HUES64 (cell line): ENCODE measurements at regions not wholly inside any gene's neighbourhood (a gene's known extent, or its start where the extent isn't known, plus 50 kb on each side); places are given as distances from the start of the nearest gene placed in this dataset.

Source experiments
- H3K27ac ChIP-seq: 2 replicates; pipeline ENCODE4 v1.7.0; 2013; ENCODE audit warnings: low read depth, low read length, inconsistent platforms
- H3K27me3 ChIP-seq: 2 replicates; pipeline ENCODE4 v1.6.1; 2013; ENCODE audit warnings: mild to moderate bottlenecking, low read length; ENCODE audit not compliant: insufficient read depth
- H3K36me3 ChIP-seq: 2 replicates; pipeline ENCODE4 v1.6.1; 2013; ENCODE audit warnings: mild to moderate bottlenecking, low read length; ENCODE audit not compliant: insufficient read depth
- H3K4me1 ChIP-seq: 2 replicates; pipeline ENCODE4 v1.6.1; 2013; ENCODE audit warnings: mild to moderate bottlenecking, low read length, moderate library complexity; ENCODE audit not compliant: insufficient read depth
- H3K4me3 ChIP-seq: 2 replicates; pipeline ENCODE4 v1.5.1; 2013; ENCODE audit warnings: mild to moderate bottlenecking, low read length, moderate library complexity
- H3K9ac ChIP-seq: 2 replicates; pipeline ENCODE4 v1.6.1; 2013; ENCODE audit warnings: mild to moderate bottlenecking, low read depth, low read length
- H3K9me3 ChIP-seq: 2 replicates; pipeline ENCODE4 v1.6.1; 2013; ENCODE audit warnings: low read depth, low read length; ENCODE audit not compliant: insufficient read depth
- WGBS: fragments of 150-250, 120-280 bp; methylation state at CpG from one replicate; pipeline ENCODE4 v1.1.7; 2013; ENCODE audit warnings: missing lambda C conversion rate; 5-methylcytosine and 5-hydroxymethylcytosine counted together

DNA sequence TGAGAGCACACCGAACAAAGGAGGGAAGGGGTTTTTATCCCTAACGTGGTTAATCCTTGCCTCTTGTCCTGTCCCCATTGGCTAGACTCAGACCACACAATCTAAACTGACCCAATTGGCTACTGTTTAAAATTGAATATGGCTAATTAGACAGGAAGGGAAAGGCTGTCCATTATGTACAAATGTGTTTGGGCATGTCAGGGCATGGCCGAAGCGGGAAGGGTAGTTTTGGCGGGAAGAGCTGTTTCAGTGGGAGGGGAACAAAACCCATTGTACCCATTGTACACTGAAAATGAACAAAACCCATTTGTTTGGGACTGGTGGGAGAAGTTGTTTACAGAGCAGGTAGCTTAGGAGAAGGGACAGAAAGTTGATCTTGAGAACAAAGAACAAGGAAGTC lies 330.9 kb upstream of the POU1F1 start:
- no peaks in the 10 kb centered on the region for H3K27me3 ChIP-seq
- no peaks in the 10 kb centered on the region for H3K36me3 ChIP-seq
- peaks cover 29% of the 10 kb centered on the region for H3K9me3 ChIP-seq
- H3K27ac ChIP-seq: no peak overlapping the region
- H3K4me1 ChIP-seq: no peaks in the 10 kb centered on the region
- no peak overlapping the region for H3K4me3 ChIP-seq
- no peak overlapping the region for H3K9ac ChIP-seq
- 93% methylated on average over 5 of the region's 5 CpGs for WGBS

DNA sequence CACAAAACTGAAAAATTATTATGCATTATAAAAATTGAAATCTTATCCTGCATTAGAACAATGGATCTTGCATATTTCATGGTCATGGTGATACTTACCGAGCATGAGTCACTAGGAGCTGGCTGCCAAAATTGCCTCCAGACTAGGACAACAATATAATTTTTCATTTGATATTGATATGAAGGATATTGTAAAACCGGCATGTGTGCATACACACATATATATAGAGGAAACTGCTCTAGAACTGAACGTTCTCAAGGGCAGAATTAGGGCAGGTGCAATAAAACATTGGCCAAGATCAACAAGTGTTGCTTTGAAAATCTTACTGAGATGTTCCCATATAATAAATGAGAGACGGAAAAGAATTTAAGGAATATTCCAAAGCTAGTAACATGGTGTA lies 319.4 kb upstream of the POU1F1 start:
- Histone ChIP-seq H3K36me3 (no peaks in the 10 kb centered on the region), H3K9me3 (peaks cover 12% of the 10 kb centered on the region; the same call in 1 of the 2 replicates), H3K27me3 (no peaks in the 10 kb centered on the region), H3K4me1 (no peaks in the 10 kb centered on the region), H3K4me3 (no peak overlapping the region), H3K27ac (no peak overlapping the region), H3K9ac (no peak overlapping the region)
- 97% methylated on average over 3 of the region's 4 CpGs for WGBS

DNA sequence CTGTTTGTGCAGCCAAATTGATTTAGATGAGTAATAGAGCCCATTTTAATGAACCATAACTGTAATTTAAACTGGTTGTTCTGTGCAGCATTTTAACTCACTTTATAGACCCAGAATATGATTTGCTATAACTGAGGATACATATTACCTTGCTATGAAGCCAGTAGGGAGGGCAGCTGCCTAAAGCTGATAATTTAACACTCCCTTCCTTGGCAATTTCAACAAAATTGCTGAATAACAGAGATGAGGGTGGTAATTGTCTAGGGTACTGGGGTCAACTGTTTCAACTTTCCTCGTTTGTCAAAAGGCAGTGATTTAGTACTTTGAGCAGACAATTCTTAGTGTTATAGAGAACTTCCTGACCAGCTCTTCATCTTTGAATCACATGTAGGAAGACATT lies 304.9 kb upstream of the POU1F1 start:
- Histone ChIP-seq H3K4me1 (no peaks in the 10 kb centered on the region), H3K27me3 (no peaks in the 10 kb centered on the region), H3K36me3 (no peaks in the 10 kb centered on the region), H3K27ac (no peak overlapping the region), H3K4me3 (no peak overlapping the region), H3K9me3 (no peaks in the 10 kb centered on the region), H3K9ac (no peak overlapping the region)
- WGBS: 73% methylated on average over 1 of the region's 1 CpG

DNA sequence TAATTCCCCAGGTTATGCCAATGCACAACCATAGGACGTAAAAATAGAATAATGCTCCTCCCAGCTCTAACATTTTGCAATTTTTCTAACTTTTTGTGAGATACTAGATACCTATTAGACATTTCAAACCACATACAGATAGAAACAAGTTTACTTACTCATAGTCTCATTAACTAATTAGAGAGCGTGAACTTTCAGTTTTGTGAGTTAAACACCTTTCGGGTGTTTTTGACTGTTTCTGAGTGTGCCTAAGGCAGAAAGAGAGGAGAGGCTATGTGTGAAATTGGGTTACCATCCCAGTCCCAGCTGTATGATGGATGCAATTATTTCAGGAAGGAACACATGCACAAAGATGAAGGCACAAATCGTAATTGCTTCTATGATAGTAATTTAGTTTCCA lies 300.4 kb upstream of the POU1F1 start:
- no peaks in the 10 kb centered on the region for H3K4me1 ChIP-seq
- H3K9me3 ChIP-seq: no peaks in the 10 kb centered on the region
- no peaks in the 10 kb centered on the region for H3K36me3 ChIP-seq
- WGBS: 80% methylated on average over 3 of the region's 4 CpGs
- H3K9ac ChIP-seq: no peak overlapping the region
- H3K4me3 ChIP-seq: no peak overlapping the region
- H3K27ac ChIP-seq: no peak overlapping the region
- no peaks in the 10 kb centered on the region for H3K27me3 ChIP-seq

DNA sequence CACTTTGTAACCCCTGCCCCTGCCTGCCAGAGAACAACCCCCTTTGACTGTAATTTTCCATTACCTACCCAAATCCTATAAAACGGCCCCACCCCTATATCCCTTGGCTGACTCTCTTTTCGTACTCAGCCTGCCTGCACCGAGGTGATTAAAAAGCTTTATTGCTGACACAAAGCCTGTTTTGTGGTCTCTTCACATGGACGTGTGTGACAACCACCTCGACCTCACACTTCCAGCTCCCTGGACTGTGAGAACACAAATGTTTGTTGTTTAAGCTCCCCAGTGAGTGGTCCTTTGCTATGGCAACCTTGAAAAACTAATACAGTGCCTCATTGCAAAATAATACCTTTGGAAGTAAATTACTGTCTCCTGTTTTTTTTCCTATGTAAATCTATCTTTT lies 299.2 kb upstream of the POU1F1 start:
- Histone ChIP-seq H3K9me3 (no peaks in the 10 kb centered on the region), H3K27ac (no peak overlapping the region), H3K36me3 (no peaks in the 10 kb centered on the region), H3K4me3 (no peak overlapping the region), H3K27me3 (no peaks in the 10 kb centered on the region), H3K9ac (no peak overlapping the region), H3K4me1 (no peaks in the 10 kb centered on the region)
- 84% methylated on average over 5 of the region's 5 CpGs for WGBS

DNA sequence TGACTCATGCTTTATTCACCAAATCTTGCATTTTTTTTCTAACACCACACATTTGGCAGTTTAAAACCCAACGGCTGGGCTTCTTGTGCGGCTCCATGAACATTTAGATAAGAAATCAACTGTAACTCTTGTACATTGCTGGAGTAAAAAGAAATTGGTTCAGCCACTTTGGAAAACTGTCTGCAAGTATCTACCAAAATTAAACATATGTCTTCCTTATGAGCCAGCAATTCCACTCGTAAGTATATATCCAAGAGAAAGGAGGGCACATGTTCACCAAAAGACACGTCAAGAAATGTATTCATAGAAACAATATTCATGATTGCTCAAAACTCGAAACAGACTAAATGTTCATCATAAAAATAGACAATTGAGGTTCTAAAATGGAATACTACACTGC lies 291.9 kb upstream of the POU1F1 start:
- Histone ChIP-seq H3K27me3 (no peaks in the 10 kb centered on the region), H3K4me1 (no peaks in the 10 kb centered on the region), H3K27ac (no peak overlapping the region), H3K9ac (no peak overlapping the region), H3K4me3 (no peak overlapping the region), H3K36me3 (no peaks in the 10 kb centered on the region), H3K9me3 (no peaks in the 10 kb centered on the region)
- WGBS: 100% methylated on average over 3 of the region's 5 CpGs

DNA sequence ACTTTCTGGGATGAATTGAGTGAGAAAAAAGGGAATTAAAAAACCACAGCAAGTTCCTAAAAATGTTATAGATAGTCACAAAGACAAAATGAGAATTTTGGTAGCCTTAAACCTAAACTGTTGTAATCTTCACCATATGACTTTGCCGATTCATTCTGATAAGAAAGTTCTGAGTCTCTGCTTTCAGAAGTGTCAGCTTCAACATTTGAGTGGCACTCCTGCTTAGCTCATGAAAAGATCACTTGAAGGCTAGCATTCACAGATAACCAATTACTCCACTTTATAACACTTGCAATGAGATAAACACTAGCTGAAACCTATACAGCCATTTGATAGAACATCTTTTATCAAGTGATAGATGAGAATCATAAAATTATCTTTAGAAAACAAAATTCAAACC lies 288.1 kb upstream of the POU1F1 start:
- no peaks in the 10 kb centered on the region for H3K9me3 ChIP-seq
- no peaks in the 10 kb centered on the region for H3K4me1 ChIP-seq
- no peaks in the 10 kb centered on the region for H3K27me3 ChIP-seq
- WGBS: 93% methylated on average over 1 of the region's 1 CpG
- H3K36me3 ChIP-seq: no peaks in the 10 kb centered on the region
- H3K27ac ChIP-seq: no peak overlapping the region
- no peak overlapping the region for H3K9ac ChIP-seq
- H3K4me3 ChIP-seq: no peak overlapping the region

DNA sequence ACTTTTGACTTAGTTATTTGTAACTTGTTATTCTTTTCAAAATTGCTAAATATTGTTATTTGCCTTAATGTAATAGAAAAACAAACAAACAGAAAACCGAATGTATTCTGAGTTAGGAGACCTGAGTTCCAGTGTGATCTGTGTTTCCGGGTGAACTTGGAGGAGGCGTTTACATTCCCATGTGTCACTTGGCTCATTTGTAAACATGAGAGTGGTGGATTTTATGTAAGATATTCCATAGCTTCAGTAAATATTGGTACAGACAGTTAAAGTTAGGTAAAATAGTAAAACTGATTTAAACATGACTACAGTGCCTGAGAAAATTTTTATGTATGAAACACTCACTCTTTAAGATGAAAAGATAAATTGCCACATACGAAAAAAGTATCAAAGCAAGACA lies 287.3 kb upstream of the POU1F1 start:
- Histone ChIP-seq H3K36me3 (no peaks in the 10 kb centered on the region), H3K4me3 (no peak overlapping the region), H3K9me3 (no peaks in the 10 kb centered on the region), H3K27me3 (no peaks in the 10 kb centered on the region), H3K9ac (no peak overlapping the region), H3K27ac (no peak overlapping the region), H3K4me1 (no peaks in the 10 kb centered on the region)
- 89% methylated on average over 3 of the region's 4 CpGs for WGBS

DNA sequence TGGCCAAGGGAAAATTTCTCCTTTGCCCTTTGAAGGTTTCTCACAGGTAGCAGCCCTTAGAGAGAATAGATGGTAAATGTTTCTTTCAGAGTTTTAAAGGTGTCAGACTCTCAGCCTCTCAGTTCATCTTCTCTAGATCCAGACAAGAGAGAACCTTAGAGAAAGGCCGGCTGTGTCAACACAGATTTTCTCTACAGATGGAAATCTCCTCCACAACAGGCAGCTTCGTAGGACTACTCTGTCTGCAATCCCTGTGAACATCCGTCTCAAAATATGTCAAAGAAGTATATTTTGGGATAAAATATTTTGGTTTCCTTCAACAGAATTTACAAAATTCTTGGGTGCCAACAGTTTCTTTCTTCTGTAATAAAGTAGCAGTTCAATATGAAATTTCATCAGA lies 282.1 kb upstream of the POU1F1 start:
- Histone ChIP-seq H3K27me3 (no peaks in the 10 kb centered on the region), H3K9me3 (no peaks in the 10 kb centered on the region), H3K36me3 (no peaks in the 10 kb centered on the region), H3K4me3 (no peak overlapping the region), H3K9ac (no peak overlapping the region), H3K27ac (no peak overlapping the region), H3K4me1 (no peaks in the 10 kb centered on the region)
- WGBS: 85% methylated on average over 2 of the region's 3 CpGs

DNA sequence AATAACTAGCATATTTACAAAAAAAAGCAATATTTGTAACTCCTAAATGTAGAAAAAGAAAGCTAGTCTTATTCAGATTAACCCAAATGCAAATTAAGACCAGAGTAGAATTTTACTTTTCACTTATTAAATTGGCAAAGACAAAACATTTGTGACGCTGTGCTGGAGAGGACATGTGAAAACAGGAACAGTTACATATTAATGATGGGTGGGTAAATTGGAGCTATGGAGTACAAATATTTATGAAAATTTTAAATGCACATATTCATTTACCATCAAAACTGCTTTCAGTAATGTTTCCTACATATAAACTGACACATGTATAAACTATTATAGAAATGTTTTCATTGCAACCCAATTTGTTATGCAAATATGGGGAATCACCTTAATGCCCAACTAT lies 278.9 kb upstream of the POU1F1 start:
- H3K27me3 ChIP-seq: no peaks in the 10 kb centered on the region
- no peaks in the 10 kb centered on the region for H3K36me3 ChIP-seq
- H3K9ac ChIP-seq: no peak overlapping the region
- H3K4me1 ChIP-seq: no peaks in the 10 kb centered on the region
- H3K9me3 ChIP-seq: no peaks in the 10 kb centered on the region
- no peak overlapping the region for H3K27ac ChIP-seq
- no CpG with 5 or more reads among the region's 1 CpG for WGBS
- no peak overlapping the region for H3K4me3 ChIP-seq

DNA sequence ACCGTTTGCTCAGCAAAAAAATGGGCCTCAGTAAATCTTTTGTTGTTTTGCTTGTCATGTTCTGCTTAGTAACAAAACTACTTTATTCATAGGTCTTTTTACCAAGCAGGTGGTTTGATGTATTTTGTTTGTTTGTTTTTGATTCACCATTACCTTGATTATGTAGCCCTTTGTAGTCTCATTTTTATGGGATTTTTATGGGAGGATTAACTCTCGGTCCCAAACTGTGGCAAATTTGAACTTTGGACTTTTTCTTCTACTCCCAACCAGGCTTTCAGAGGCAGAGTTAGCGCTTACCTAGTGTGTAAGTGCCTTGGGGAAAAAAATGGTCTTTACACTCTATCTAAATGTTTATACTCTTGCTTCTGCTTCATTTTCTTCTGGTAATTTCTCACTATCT lies 276.7 kb upstream of the POU1F1 start:
- H3K9ac ChIP-seq: no peak overlapping the region
- H3K27ac ChIP-seq: no peak overlapping the region
- H3K27me3 ChIP-seq: no peaks in the 10 kb centered on the region
- no peaks in the 10 kb centered on the region for H3K36me3 ChIP-seq
- H3K4me1 ChIP-seq: no peaks in the 10 kb centered on the region
- no peak overlapping the region for H3K4me3 ChIP-seq
- no peaks in the 10 kb centered on the region for H3K9me3 ChIP-seq
- WGBS: 91% methylated on average over 1 of the region's 3 CpGs

DNA sequence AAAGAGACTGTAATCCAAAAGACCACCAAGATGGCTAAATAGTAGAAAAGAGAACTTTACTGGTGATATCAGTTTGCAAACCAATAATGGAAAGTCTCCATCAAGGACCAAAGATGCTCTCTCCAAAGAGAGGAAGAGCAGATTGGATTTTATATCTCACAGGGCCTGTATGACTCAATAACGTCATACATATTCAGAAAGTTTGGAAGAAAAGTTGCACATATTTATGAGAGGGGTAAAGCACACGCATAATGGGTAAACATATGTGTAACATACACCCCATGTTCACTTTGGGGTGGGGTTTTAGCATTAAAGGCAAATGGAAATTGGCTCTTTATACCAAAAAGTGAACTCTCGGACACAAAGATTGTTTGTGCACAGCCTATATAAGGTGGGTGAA lies 274.5 kb upstream of the POU1F1 start:
- Histone ChIP-seq H3K36me3 (no peaks in the 10 kb centered on the region), H3K4me1 (no peaks in the 10 kb centered on the region), H3K9ac (no peak overlapping the region), H3K27me3 (no peaks in the 10 kb centered on the region), H3K27ac (no peak overlapping the region), H3K9me3 (no peaks in the 10 kb centered on the region), H3K4me3 (no peak overlapping the region)
- 98% methylated on average over 3 of the region's 3 CpGs for WGBS
